ENCODE measurements at regions not wholly inside any gene's neighbourhood (a gene's known extent, or its start where the extent isn't known, plus 50 kb on each side); places are given as distances from the start of the nearest gene placed in this dataset.

GRCh38 chr10:117933036-117933435 is 113.7 kb downstream of the RAB11FIP2 start:
- intact Hi-C loops (cut with DNase I; ENCODE audit: low total_unique reads), result no loop called here

GRCh38 chr10:117934477-117934876 is 112.3 kb downstream of the RAB11FIP2 start:
- H3K4me1 ChIP-seq, result no peaks in the 10 kb centered on the region

More at GRCh38 chr10:117933036-117933435, 113.7 kb downstream of the RAB11FIP2 start:
- Histone ChIP-seq H3K9me3 (no peaks in the 10 kb centered on the region), H3K4me1 (no peaks in the 10 kb centered on the region), H3K36me3 (no peaks in the 10 kb centered on the region), H3K4me3 (no peak overlapping the region), H3K27me3 (peaks cover 0 to 5% of the 10 kb centered on the region in 2 donors), H3K27ac (no peak overlapping the region)
- TF ChIP-seq CTCF (IDR thresholded peaks at IDR 0.05), result no peak
- DNase-seq, result no peak

DNA sequence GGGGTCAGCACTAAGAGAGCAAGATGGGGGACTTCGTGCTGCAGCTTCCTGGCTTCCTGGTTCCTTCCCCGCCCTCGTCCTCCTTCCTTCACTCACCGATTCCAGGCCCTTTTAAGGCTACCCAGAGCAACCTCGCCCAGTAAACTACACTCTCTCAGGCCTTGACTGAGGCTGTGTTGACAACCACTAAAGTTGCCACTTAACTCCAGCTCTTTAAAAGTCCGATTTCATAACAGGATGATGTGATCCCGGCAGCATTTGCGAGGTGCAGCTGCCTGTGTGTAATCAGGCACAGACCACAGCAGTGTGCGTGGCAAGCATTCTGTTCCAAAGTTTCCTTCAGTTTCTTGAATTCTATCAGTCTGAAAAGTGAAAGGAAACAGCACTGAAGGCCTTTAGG is 110.6 kb downstream of the RAB11FIP2 start:
- intact Hi-C loops (cut with DNase I; ENCODE audit: low total_unique reads), result no loop called here
- H3K36me3 ChIP-seq, result no peaks in the 10 kb centered on the region
- TF ChIP-seq CTCF (IDR thresholded peaks at IDR 0.05), result no peak
- H3K4me1 ChIP-seq, result no peaks in the 10 kb centered on the region
- no peak for DNase-seq
- no peaks in the 10 kb centered on the region for H3K9me3 ChIP-seq
- no peak overlapping the region for H3K4me3 ChIP-seq
- no peaks in the 10 kb centered on the region for H3K27me3 ChIP-seq
- no peak overlapping the region for H3K27ac ChIP-seq

More at GRCh38 chr10:117934477-117934876, 112.3 kb downstream of the RAB11FIP2 start:
- Histone ChIP-seq H3K4me3 (no peak overlapping the region), H3K27ac (no peak overlapping the region), H3K27me3 (peaks cover 0 to 2% of the 10 kb centered on the region in 2 donors), H3K9me3 (no peaks in the 10 kb centered on the region), H3K36me3 (no peaks in the 10 kb centered on the region)
- TF ChIP-seq CTCF (IDR thresholded peaks at IDR 0.05), result no peak
- no peak for DNase-seq
- intact Hi-C loops (cut with DNase I; ENCODE audit: low total_unique reads), result no loop called here

GRCh38 chr10:117936566-117936965 is 110.2 kb downstream of the RAB11FIP2 start:
- no peak for DNase-seq
- Histone ChIP-seq H3K9me3 (no peaks in the 10 kb centered on the region), H3K4me3 (no peak overlapping the region), H3K27ac (no peak overlapping the region), H3K4me1 (no peaks in the 10 kb centered on the region), H3K27me3 (no peaks in the 10 kb centered on the region), H3K36me3 (no peaks in the 10 kb centered on the region)
- no peak for TF ChIP-seq CTCF (IDR thresholded peaks at IDR 0.05)
- intact Hi-C loops (cut with DNase I; ENCODE audit: low total_unique reads), result no loop called here

- no peak for TF ChIP-seq CTCF (IDR thresholded peaks at IDR 0.05)
- intact Hi-C loops (cut with DNase I; ENCODE audit: low total_unique reads), result no loop called here
- Histone ChIP-seq H3K36me3 (no peaks in the 10 kb centered on the region), H3K4me3 (no peak overlapping the region), H3K4me1 (no peaks in the 10 kb centered on the region), H3K27me3 (no peaks in the 10 kb centered on the region), H3K9me3 (no peaks in the 10 kb centered on the region), H3K27ac (no peak overlapping the region)
- DNase-seq, result no peak
Observed at GRCh38 chr10:117936976-117937375, 109.8 kb downstream of the RAB11FIP2 start.

- Histone ChIP-seq H3K4me1 (no peaks in the 10 kb centered on the region), H3K4me3 (no peak overlapping the region), H3K36me3 (no peaks in the 10 kb centered on the region), H3K27ac (no peak overlapping the region), H3K27me3 (no peaks in the 10 kb centered on the region), H3K9me3 (no peaks in the 10 kb centered on the region)
- no peak for TF ChIP-seq CTCF (IDR thresholded peaks at IDR 0.05)
- intact Hi-C loops (cut with DNase I; ENCODE audit: low total_unique reads), result no loop called here
- no peak for DNase-seq
Observed at GRCh38 chr10:117938104-117938503, 108.6 kb downstream of the RAB11FIP2 start.
